ENCODE measurements at regions not wholly inside any gene's neighbourhood (a gene's known extent, or its start where the extent isn't known, plus 50 kb on each side); places are given as distances from the start of the nearest gene placed in this dataset.

DNA sequence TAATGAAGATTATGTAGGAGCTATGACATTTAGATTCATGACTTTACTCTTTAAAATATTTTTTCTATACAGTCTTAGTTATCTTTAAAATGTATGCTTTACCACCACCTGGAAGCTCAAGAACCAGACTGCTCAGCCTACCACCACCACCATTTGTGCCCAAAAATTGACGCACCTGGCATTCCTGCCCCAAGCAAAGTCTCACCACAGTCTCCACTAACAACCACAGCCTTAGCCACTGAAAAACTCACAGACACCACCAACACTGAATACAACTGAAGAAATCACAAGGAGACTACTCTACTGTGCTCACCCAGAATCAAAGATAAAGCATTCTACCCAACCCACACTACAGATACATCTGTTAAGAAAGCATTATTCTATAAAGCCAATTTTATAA, 201.9 kb upstream of the PDE10A start:
- H4K20me1 ChIP-seq (ENCODE audit: low read length): no peaks in the 10 kb centered on the region
- intact Hi-C loops (cut with micrococcal nuclease): no loop called here
- BruUV-seq (replicated peaks): no TSS peak
- TF ChIP-seq EZH2 (IDR thresholded peaks at IDR 0.05; ENCODE audit: low read length, unreplicated experiment) (no peak), EZH2phosphoT487 (IDR thresholded peaks at IDR 0.05; ENCODE audit: borderline replicate concordance, low read length) (no peak)
- TF ChIP-seq, protein P1, sequence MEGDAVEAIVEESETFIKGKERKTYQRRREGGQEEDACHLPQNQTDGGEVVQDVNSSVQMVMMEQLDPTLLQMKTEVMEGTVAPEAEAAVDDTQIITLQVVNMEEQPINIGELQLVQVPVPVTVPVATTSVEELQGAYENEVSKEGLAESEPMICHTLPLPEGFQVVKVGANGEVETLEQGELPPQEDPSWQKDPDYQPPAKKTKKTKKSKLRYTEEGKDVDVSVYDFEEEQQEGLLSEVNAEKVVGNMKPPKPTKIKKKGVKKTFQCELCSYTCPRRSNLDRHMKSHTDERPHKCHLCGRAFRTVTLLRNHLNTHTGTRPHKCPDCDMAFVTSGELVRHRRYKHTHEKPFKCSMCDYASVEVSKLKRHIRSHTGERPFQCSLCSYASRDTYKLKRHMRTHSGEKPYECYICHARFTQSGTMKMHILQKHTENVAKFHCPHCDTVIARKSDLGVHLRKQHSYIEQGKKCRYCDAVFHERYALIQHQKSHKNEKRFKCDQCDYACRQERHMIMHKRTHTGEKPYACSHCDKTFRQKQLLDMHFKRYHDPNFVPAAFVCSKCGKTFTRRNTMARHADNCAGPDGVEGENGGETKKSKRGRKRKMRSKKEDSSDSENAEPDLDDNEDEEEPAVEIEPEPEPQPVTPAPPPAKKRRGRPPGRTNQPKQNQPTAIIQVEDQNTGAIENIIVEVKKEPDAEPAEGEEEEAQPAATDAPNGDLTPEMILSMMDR (conservative IDR thresholded peaks at IDR 0.05; ENCODE audit: low read depth, low read length): no peak
- H3F3A ChIP-seq (ENCODE audit: low read length, unreplicated experiment): no peaks in the 10 kb centered on the region
- ChIA-PET POLR2A (ENCODE audit: unreplicated experiment) (no interaction called here), CTCF (no interaction called here)
- H3K4me1 ChIP-seq (ENCODE audit: insufficient read depth, low read length): no peaks in the 10 kb centered on the region
- no peaks in the 10 kb centered on the region for H3K79me2 ChIP-seq (ENCODE audit: low read length)
- no peak overlapping the region for H3K9ac ChIP-seq (ENCODE audit: low read length)
- H3K4me2 ChIP-seq (ENCODE audit: low read length): no peak overlapping the region
- no peaks in the 10 kb centered on the region for H3K9me3 ChIP-seq (ENCODE audit: low read length)
- H3K36me3 ChIP-seq (ENCODE audit: low read depth, low read length): no peaks in the 10 kb centered on the region
- no peak overlapping the region for H2AFZ ChIP-seq (ENCODE audit: low read length)
- no peaks in the 10 kb centered on the region for H3K27me3 ChIP-seq (ENCODE audit: low read length)
- H3K27ac ChIP-seq (ENCODE audit: low read length): no peak overlapping the region
- DNase-seq: no peak
- no peak overlapping the region for H3K4me3 ChIP-seq (ENCODE audit: low read length)
- no peak for ATAC-seq
- no peaks in the 10 kb centered on the region for H3K9me2 ChIP-seq (replicated peaks; ENCODE audit: low read length)

DNA sequence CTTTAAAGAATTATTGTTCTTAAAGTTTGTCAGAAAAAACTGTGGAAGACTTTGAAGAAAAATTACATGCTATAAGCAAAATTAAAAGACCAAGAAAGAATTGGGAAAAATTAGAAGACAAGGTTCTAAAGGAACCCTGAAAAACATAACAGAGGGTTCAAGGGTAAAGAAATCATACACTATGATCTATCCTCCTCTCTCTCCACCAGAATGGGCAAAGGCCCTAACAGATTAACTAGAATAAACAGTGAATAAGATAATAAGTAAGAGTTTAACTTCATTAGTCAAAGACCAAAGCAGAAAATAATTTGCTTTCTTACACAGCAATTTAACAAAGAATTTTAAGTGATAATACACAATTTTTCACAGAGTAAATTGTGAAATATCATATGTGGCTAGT, 201.2 kb upstream of the PDE10A start:
- H3K79me2 ChIP-seq (ENCODE audit: low read length): no peaks in the 10 kb centered on the region
- no peaks in the 10 kb centered on the region for H3F3A ChIP-seq (ENCODE audit: low read length, unreplicated experiment)
- no peaks in the 10 kb centered on the region for H3K36me3 ChIP-seq (ENCODE audit: low read depth, low read length)
- no peaks in the 10 kb centered on the region for H3K9me3 ChIP-seq (ENCODE audit: low read length)
- H3K9me2 ChIP-seq (replicated peaks; ENCODE audit: low read length): no peaks in the 10 kb centered on the region
- no peak overlapping the region for H3K27ac ChIP-seq (ENCODE audit: low read length)
- no peak overlapping the region for H3K9ac ChIP-seq (ENCODE audit: low read length)
- TF ChIP-seq EZH2phosphoT487 (IDR thresholded peaks at IDR 0.05; ENCODE audit: borderline replicate concordance, low read length) (no peak), EZH2 (IDR thresholded peaks at IDR 0.05; ENCODE audit: low read length, unreplicated experiment) (no peak)
- TF ChIP-seq, protein P1 (conservative IDR thresholded peaks at IDR 0.05; ENCODE audit: low read depth, low read length): no peak
- H4K20me1 ChIP-seq (ENCODE audit: low read length): no peaks in the 10 kb centered on the region
- no peak for ATAC-seq
- ChIA-PET CTCF (no interaction called here), POLR2A (ENCODE audit: unreplicated experiment) (no interaction called here)
- H3K4me3 ChIP-seq (ENCODE audit: low read length): no peak overlapping the region
- intact Hi-C loops (cut with micrococcal nuclease): no loop called here
- no peak for DNase-seq
- H2AFZ ChIP-seq (ENCODE audit: low read length): no peak overlapping the region
- H3K27me3 ChIP-seq (ENCODE audit: low read length): no peaks in the 10 kb centered on the region
- no peaks in the 10 kb centered on the region for H3K4me1 ChIP-seq (ENCODE audit: insufficient read depth, low read length)
- BruUV-seq (replicated peaks): no TSS peak
- no peak overlapping the region for H3K4me2 ChIP-seq (ENCODE audit: low read length)

DNA sequence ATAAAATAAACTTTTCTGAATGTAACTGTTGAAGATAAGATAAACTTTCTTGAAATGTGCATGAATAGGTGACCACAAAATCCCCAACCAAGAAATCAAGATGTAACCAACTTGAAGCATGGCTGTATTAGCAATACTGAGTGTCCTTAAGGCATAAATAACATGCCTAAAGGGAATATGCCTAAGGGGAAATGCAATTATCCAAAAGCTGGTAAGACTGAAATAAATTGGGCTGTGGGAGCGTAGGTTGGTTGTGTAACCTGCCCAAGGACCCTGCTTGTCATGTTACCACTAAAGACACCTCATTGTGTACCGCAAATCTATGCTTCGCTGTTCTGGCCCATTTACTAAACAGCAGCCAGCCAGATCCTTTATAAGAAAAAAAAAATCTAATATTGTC, 200.8 kb upstream of the PDE10A start:
- no peak overlapping the region for H3K27ac ChIP-seq (ENCODE audit: low read length)
- TF ChIP-seq, protein P1 (conservative IDR thresholded peaks at IDR 0.05; ENCODE audit: low read depth, low read length): no peak
- no peak for TF ChIP-seq EZH2 (IDR thresholded peaks at IDR 0.05; ENCODE audit: low read length, unreplicated experiment)
- TF ChIP-seq EZH2phosphoT487 (IDR thresholded peaks at IDR 0.05; ENCODE audit: borderline replicate concordance, low read length): no peak
- ChIA-PET POLR2A (ENCODE audit: unreplicated experiment) (no interaction called here), CTCF (no interaction called here)
- no TSS peak for BruUV-seq (replicated peaks)
- H3K4me3 ChIP-seq (ENCODE audit: low read length): no peak overlapping the region
- H2AFZ ChIP-seq (ENCODE audit: low read length): no peak overlapping the region
- no peak for ATAC-seq
- H3K27me3 ChIP-seq (ENCODE audit: low read length): no peaks in the 10 kb centered on the region
- H3K9me3 ChIP-seq (ENCODE audit: low read length): no peaks in the 10 kb centered on the region
- H3K36me3 ChIP-seq (ENCODE audit: low read depth, low read length): no peaks in the 10 kb centered on the region
- H3F3A ChIP-seq (ENCODE audit: low read length, unreplicated experiment): no peaks in the 10 kb centered on the region
- no peak overlapping the region for H3K4me2 ChIP-seq (ENCODE audit: low read length)
- no peaks in the 10 kb centered on the region for H4K20me1 ChIP-seq (ENCODE audit: low read length)
- H3K4me1 ChIP-seq (ENCODE audit: insufficient read depth, low read length): no peaks in the 10 kb centered on the region
- intact Hi-C loops (cut with micrococcal nuclease): no loop called here
- no peak overlapping the region for H3K9ac ChIP-seq (ENCODE audit: low read length)
- H3K79me2 ChIP-seq (ENCODE audit: low read length): no peaks in the 10 kb centered on the region
- H3K9me2 ChIP-seq (replicated peaks; ENCODE audit: low read length): no peaks in the 10 kb centered on the region
- DNase-seq: no peak
